HG03196 (cell line): ENCODE measurements at regions not wholly inside any gene's neighbourhood (a gene's known extent, or its start where the extent isn't known, plus 50 kb on each side); places are given as distances from the start of the nearest gene placed in this dataset.
"Not testable (repeated sequence)": the region's sequence is repeated elsewhere in the genome, so short reads cannot be mapped to it uniquely, and the experiment has no call there.

ENCODE experiments used
- ATAC-seq: cut with Tn5 transposase; IDR thresholded peaks from one replicate; pipeline ENCODE4 v1.9.1; 2021; ENCODE audit not compliant: unreplicated experiment

- ATAC-seq, result no peak
Observed at GRCh38 chr4:65007841-65008439, 598.7 kb upstream of the TECRL start.

DNA sequence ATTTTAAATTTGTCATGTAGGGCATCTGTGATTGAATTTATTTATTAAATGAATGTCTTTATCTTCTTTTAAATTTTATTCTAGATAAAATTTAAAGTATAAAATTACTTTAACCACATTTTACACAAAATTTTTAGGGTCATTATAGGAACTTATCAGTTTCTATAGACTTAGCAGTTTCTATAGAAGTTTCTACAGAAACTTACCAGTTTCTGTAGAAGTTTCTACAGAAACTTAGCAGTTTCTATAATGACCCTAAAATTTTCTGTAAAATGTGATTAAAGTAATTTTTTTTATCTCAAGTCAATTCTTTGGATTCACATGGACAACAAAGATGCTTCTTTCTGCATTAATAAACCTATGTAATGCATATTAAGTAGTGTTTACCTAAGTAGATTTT, 565.9 kb upstream of the TECRL start:
- ATAC-seq, result no peak

DNA sequence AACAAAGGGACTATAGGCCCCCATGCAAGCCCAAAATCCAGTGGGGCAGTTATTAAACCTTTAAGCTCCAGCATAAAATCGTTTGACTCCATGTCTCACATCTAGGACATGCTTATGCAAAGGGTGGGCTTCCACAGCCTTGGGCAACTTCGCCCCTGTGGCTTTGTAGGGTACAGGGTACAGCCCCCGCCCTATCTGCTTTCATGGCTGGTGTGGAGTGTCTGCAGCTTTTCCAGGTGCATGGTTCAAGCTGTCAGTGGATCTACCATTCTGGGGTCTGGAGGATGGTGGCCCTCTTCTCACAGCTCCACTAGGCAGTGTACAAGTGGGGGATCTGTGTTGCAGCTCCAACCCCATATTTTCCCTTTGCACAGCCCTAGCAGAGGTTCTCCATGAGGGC, 559.8 kb upstream of the TECRL start:
- ATAC-seq, result no peak

- ATAC-seq, result no peak
Observed at GRCh38 chr4:64967286-64967685, 558.0 kb upstream of the TECRL start.

DNA sequence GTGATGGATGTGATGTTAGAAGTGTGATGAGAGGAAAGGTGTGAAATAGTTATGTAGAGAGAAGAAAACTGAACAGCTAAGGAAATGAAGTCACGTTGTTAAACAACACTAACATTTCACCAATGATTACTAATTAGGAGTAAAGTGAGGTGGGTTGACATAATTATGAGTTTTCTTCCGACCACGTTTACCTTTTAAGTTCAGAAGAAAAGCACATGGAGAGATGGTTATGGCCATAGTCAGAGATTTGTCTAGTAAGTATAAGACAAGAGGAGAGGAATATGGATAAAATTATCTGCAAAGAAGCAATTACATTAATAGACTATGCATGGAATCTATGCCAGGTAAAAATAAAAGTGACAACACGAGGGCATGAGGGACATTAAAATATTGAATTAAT, 551.3 kb upstream of the TECRL start:
- no peak for ATAC-seq

DNA sequence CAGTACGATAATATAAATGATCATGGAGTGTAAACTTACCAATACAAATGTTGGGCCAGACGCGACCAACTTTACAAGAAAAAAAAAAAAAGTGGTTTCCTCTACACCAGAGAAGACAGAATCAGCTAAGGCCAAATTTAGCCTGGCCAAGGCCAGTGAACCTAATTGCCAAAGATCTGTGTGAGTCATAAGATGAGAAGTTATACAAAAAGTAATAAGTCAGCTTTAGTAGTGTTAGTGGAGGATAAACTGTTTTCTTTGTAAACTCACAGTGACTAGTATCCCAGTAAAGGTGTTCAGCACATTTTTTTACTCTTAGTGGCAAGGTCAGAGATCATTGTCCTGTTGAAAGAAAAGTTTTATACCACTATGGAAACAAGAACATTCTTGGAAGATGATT, 531.4 kb upstream of the TECRL start:
- ATAC-seq, result no peak

- ATAC-seq, result no peak
Observed at GRCh38 chr4:64935469-64936001, 526.3 kb upstream of the TECRL start.

GRCh38 chr4:64911846-64912245, 502.6 kb upstream of the TECRL start:
- no peak for ATAC-seq

DNA sequence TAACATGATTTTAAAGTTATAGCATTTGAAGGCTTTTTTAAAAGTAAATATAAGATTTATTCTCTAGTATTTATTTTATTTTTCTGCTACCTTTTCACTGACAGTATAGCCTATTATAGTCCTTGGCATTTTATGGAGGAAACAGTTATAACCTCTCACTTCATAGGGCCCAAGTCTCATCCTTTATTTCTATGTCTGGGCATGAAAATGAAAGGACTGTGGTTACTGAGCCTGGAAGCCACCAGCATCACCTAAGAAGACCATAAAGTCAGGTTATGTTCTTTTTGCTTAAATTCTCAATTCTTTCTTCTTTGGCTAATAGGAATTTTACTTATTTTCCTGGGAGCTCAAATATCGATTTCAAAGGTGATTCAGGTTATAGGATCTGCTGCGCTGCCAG, 494.7 kb upstream of the TECRL start:
- no peak for ATAC-seq

GRCh38 chr4:64899563-64899962, 490.3 kb upstream of the TECRL start:
- no peak for ATAC-seq

DNA sequence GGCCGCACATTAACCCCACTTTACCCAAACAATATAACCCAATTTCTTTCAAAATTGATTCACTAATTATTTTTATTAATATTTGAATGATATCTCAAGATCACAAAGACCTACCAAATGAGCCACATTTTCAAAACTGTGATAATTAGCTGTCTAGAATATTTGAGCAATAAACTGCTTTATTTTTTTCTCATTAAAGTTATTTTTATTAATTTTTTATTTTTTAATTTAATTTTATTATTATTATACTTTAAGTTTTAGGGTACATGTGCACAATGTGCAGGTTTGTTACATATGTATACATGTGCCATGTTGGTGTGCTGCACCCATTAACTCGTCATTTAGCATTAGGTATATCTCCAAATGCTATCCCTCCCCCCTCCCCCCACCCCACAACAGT, 489.8 kb upstream of the TECRL start:
- not testable (repeated sequence) for ATAC-seq

GRCh38 chr4:64897683-64898082, 488.4 kb upstream of the TECRL start:
- ATAC-seq, result no peak

DNA sequence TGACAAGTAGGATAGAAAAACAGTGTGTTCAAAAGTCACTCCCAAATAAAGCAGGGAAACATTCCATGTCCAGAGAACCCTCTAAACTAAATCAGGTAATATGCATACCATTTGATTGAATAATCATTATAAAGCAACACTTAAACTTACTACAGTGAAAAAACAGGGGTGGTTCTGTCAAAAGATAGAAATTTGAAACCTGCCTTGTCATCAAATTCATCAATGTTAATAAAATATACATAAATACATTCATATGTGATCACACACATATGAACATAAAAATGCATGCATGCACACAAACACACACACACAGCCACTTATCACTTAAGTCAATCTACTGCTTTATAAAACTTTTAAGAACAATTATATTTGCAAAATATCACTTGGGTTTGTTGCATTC, 485.8 kb upstream of the TECRL start:
- no peak for ATAC-seq

GRCh38 chr4:64893205-64893604, 484.0 kb upstream of the TECRL start:
- no peak for ATAC-seq

- no peak for ATAC-seq
Observed at GRCh38 chr4:64889906-64890610, 480.8 kb upstream of the TECRL start.

DNA sequence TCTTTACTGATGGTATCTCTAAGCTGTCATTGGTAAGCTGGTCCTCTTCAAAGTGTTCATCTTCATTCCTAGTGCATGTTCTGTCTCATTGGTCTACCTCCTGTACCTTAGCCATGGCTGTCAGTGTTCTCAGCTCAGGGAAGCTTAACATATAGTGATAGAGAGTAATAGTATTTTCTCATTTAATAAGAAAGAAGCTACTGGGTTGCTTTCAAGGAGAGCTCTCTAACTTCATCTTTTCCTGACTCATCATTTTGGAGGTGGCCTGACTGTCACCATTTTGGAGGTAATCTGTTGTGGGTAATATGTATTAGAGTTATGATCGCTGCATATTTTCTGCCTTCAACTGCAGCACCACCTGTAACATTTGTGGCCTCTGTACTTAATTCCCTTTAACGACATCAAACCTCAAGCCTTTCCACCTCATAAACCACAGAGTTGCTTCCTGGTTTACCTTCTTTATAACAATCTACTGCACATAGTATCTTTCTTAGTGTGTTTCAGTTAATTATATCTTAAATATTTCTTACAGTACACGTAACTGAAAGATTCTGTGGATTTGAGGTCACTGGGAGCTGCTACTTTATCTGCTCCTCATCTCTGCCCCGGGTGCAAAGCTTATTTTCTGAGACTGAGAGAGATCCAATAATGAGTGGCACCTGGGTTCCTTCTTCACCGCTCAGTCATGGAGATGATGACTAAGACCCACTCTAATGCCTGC, 474.0 kb upstream of the TECRL start:
- no peak for ATAC-seq

DNA sequence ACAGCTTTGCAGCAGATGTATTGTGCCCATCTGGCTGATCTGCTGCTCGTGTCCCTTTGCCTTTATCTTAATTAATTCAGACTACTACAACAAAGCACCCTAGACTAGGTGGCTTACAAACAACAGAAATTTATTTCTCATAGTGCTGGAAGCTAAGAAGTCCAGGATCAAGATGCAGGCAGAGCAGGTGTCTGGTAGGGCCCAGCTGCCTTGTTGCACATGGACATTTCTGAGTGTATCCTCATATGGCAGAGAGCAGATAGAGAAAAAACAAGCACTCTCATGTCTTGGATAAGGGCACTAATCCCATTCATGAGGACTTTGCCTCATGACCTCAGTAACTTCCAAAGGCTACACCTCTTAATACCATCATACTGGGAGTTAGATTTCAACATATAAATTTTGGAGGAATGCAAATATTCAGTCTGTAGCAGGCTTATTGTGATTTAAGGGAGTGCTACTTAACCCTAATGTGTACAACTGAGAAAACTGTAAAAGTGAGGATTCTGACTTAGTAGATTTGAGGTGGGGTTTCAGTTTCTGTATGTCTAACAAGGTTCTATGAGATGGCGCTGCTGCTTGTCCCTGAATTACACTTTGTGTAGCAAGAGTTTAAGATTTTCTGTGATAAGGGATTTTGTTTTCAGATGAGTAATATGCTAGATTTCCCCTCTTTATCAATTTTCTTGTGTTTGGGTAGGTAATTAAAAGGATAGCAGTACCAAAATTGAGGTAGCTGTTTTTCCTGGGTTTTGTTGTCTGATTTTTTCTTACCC, 473.2 kb upstream of the TECRL start:
- no peak for ATAC-seq

DNA sequence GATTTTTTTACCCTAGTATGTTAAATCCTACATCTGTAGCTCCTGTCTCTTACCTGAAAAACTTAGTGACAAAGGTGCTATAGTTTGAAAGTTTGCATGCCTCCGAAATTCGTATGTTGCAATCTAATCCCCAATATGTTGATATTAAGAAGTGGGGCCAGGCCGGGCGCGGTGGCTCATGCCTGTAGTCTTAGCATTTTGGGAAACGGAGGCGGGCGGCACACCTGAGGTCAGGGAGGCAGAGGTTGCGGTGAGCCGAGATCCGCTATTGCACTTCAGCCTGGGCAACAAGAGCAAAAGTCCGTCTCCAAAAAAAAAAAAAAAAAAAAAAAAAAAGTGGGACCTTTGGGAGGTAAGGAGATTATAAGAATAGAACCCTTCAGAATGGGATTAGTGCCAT, 471.3 kb upstream of the TECRL start:
- no peak for ATAC-seq

GRCh38 chr4:64876021-64876420, 466.8 kb upstream of the TECRL start:
- no peak for ATAC-seq

DNA sequence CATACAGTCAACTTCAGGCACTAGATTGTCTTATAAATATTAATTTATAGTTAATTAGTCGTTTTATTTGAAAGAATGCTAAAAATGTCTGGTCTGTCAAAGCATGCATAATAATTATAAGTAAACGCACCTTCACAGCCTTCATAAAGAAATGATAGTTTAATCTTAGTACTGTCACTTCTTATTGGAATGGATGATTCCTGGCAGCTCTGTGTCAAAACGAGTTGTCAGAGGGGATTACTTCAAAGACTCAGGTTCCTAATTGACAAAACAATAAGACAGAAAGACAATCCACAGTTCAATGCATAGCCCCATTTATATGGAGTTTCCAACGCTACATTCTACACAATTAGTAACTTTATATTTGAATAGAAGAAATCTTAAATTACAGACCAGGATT, 461.3 kb upstream of the TECRL start:
- no peak for ATAC-seq

DNA sequence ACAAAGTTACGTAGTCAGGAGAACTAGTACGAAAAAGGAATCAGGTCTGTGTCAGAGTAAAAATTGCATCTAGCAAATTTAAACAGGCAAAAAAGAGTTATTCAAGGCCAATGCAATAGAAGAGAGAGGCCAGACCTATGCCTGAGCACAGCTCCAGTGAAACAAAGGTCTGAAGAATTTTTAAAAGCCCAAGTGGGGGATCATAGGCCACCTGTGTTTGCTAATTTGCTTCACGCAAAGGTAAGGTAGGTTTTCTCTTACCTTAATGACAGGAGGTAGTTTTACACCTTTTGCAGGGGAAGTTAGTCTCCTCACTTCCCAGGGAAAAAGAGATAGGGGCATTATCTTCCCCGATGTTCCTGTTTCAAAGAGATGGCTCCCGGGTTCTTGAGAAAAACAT, 448.6 kb upstream of the TECRL start:
- ATAC-seq, result no peak
